GM20000 (cell line): ENCODE measurements at regions not wholly inside any gene's neighbourhood (a gene's known extent, or its start where the extent isn't known, plus 50 kb on each side); places are given as distances from the start of the nearest gene placed in this dataset.

ENCODE experiments used
- DNase-seq: peaks from one replicate; pipeline ENCODE4 v3.0.0; 2012; ENCODE audit warnings: low spot score
- CTCF ChIP-seq: IDR thresholded peaks from 2 replicates; pipeline ENCODE4 v1.5.1; 2012; ENCODE audit warnings: mild to moderate bottlenecking, control low read depth; ENCODE audit errors: extremely low read depth, missing control alignments

DNA sequence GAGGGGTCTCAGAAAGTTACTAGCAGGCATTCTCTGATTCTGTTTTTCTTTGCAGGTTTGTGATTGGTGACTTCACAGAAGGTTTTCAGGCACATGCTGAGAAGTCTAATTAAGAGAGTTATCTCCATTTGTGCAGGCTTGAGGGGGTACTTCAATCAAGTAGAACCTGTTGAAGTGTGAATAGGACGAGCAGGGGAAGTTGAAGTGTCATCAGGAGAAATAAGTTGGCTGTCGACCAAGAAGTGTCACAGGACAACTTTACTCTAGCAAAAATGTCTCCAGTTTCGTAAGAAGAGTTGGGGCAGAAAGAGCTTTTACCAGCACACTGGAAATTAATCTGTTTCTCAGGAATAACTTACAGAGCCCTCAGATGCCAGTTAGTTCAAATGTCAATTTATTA, 576.5 kb upstream of the SLITRK5 start:
- no peak for TF ChIP-seq CTCF
- no peak for DNase-seq

GRCh38 chr13:87100431-87100830, 570.7 kb upstream of the SLITRK5 start:
- DNase-seq = no peak
- no peak for TF ChIP-seq CTCF

GRCh38 chr13:87107651-87108050, 563.5 kb upstream of the SLITRK5 start:
- no peak for DNase-seq
- no peak for TF ChIP-seq CTCF

GRCh38 chr13:87120476-87120875, 550.7 kb upstream of the SLITRK5 start:
- no peak for TF ChIP-seq CTCF
- DNase-seq = no peak

DNA sequence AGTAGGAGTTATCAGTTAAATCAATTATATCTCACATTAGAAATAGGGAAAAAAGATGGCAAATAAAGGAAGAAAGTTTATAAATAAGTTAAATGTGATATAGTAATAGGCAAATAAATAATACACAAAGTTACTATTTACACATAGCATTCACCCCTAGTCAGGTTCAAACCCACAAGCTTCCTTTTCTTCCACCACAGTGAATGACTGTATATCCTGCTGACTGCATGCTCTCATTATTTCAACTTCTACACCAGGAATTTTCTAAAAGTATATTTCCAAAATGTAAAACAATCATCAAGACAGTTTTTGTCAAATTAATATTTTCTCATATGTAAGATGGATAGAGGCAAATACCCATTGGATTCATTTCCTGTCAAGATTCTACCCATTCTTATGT, 548.6 kb upstream of the SLITRK5 start:
- no peak for TF ChIP-seq CTCF
- no peak for DNase-seq

GRCh38 chr13:87123987-87124784, 547.0 kb upstream of the SLITRK5 start:
- no peak for DNase-seq
- TF ChIP-seq CTCF = no peak

DNA sequence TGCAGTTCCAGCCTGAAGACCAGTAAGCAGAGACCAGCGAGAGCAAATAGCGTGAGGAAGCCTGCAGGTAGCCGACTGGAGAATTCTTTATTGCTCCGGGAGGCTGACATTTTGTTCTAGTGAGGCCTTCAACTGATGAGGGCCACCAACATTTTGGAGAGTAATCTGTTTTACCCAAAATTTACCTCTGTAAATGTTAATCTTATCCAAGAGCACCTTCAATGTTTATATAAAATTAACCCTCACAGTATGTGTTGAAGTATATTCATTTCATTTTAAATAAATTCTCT, 546.4 kb upstream of the SLITRK5 start:
- no peak for DNase-seq
- no peak for TF ChIP-seq CTCF
